ENCODE measurements at regions not wholly inside any gene's neighbourhood (a gene's known extent, or its start where the extent isn't known, plus 50 kb on each side); places are given as distances from the start of the nearest gene placed in this dataset.

GRCh38 chr5:160926428-160926827 is 74.4 kb upstream of the ATP10B start:
- DNase-seq, result no peak
- Histone ChIP-seq H3K36me3 (ENCODE audit: low read depth) (no peaks in the 10 kb centered on the region), H3K4me2 (ENCODE audit: unreplicated experiment) (no peak overlapping the region), H3K9ac (no peak overlapping the region), H3K9me3 (ENCODE audit: low read depth) (no peaks in the 10 kb centered on the region), H3K4me3 (no peak overlapping the region), H3K79me2 (ENCODE audit: insufficient read depth) (no peaks in the 10 kb centered on the region), H3F3A (ENCODE audit: insufficient read depth) (no peaks in the 10 kb centered on the region), H3K27ac (no peak overlapping the region), H3K4me1 (ENCODE audit: insufficient read depth) (no peaks in the 10 kb centered on the region), H4K20me1 (ENCODE audit: insufficient read depth) (no peaks in the 10 kb centered on the region), H2AFZ (no peak overlapping the region), H3K9me2 (ENCODE audit: insufficient read depth) (no peaks in the 10 kb centered on the region), H3K27me3 (replicated peaks; ENCODE audit: insufficient read depth) (no peaks in the 10 kb centered on the region)
- TF ChIP-seq EZH2phosphoT487 (IDR thresholded peaks at IDR 0.05; ENCODE audit: insufficient read depth, low read depth) (no peak), EZH2 (IDR thresholded peaks at IDR 0.05; ENCODE audit: insufficient read depth, poor library complexity, severe bottlenecking) (no peak)
- in situ Hi-C loops (cut with MboI), result no loop called here
- WGBS, 2 experiments (ENCODE audit: low coverage in 1 of 2, low lambda C conversion rate in 2 of 2, missing lambda C conversion rate in 2 of 2), result 4 to 7% methylated on average over 6 of the region's 6 CpGs

- 30 to 35% methylated on average over 6 of the region's 6 CpGs for WGBS, 2 experiments (ENCODE audit: low coverage in 1 of 2, low lambda C conversion rate in 2 of 2, missing lambda C conversion rate in 2 of 2)
- no peak for DNase-seq
- no peaks in the 10 kb centered on the region for H3K27me3 ChIP-seq (replicated peaks; ENCODE audit: insufficient read depth)
- no peak overlapping the region for H3K4me3 ChIP-seq
- no peak overlapping the region for H3K9ac ChIP-seq
- H3K79me2 ChIP-seq (ENCODE audit: insufficient read depth), result no peaks in the 10 kb centered on the region
- in situ Hi-C loops (cut with MboI), result no loop called here
- no peak overlapping the region for H3K27ac ChIP-seq
- no peaks in the 10 kb centered on the region for H4K20me1 ChIP-seq (ENCODE audit: insufficient read depth)
- no peaks in the 10 kb centered on the region for H3K9me3 ChIP-seq (ENCODE audit: low read depth)
- no peak for TF ChIP-seq EZH2phosphoT487 (IDR thresholded peaks at IDR 0.05; ENCODE audit: insufficient read depth, low read depth)
- no peak for TF ChIP-seq EZH2 (IDR thresholded peaks at IDR 0.05; ENCODE audit: insufficient read depth, poor library complexity, severe bottlenecking)
- no peak overlapping the region for H2AFZ ChIP-seq
- H3K4me2 ChIP-seq (ENCODE audit: unreplicated experiment), result no peak overlapping the region
- no peaks in the 10 kb centered on the region for H3K36me3 ChIP-seq (ENCODE audit: low read depth)
- no peaks in the 10 kb centered on the region for H3K9me2 ChIP-seq (ENCODE audit: insufficient read depth)
- no peaks in the 10 kb centered on the region for H3F3A ChIP-seq (ENCODE audit: insufficient read depth)
- H3K4me1 ChIP-seq (ENCODE audit: insufficient read depth), result no peaks in the 10 kb centered on the region
These were observed 73.3 kb upstream of the ATP10B start for GRCh38 chr5:160925281-160925680.

DNA sequence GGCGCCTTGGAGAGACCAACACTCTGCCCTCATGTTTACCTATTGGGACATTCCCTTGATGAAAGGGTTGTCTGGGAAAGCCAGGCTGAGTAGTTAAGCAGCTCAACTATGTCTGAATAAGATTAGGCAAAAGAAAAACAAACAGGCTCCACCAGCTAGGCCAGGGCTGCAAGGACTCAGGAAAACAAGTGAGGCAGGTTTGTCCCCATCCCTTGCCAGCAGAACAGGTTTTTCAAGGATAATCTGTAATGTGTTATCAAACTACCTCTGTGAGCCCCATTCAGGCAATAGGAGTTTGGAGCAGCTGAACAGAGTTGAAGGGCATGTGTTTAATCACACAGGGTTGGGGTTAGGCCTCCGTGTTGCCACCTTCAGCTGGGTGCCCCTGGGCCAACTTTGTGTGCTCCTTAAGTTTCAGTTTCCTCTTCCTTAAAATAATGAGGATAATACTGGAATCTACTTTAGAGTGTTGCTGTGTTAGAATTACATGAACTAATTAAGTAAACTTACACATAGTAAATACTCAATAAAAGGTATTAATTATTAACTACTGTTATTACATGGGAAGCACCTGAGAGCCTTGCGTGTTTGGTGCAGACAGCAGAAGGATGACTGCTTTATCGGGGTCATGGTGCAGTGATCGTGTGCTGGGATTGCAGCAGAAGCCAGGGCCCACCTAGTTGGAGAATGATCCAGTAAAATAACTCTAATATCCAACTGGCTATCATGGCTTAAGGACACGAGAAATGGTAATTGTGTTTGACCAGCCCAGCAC is 72.1 kb upstream of the ATP10B start:
- in situ Hi-C loops (cut with MboI), result no loop called here
- Histone ChIP-seq H3K27ac (no peak overlapping the region), H3K4me1 (ENCODE audit: insufficient read depth) (no peaks in the 10 kb centered on the region), H3K36me3 (ENCODE audit: low read depth) (no peaks in the 10 kb centered on the region), H3K27me3 (replicated peaks; ENCODE audit: insufficient read depth) (no peaks in the 10 kb centered on the region), H4K20me1 (ENCODE audit: insufficient read depth) (no peaks in the 10 kb centered on the region), H3F3A (ENCODE audit: insufficient read depth) (no peaks in the 10 kb centered on the region), H3K9ac (no peak overlapping the region), H3K4me3 (no peak overlapping the region), H3K9me3 (ENCODE audit: low read depth) (no peaks in the 10 kb centered on the region), H3K79me2 (ENCODE audit: insufficient read depth) (no peaks in the 10 kb centered on the region), H3K4me2 (ENCODE audit: unreplicated experiment) (no peak overlapping the region), H3K9me2 (ENCODE audit: insufficient read depth) (no peaks in the 10 kb centered on the region), H2AFZ (no peak overlapping the region)
- WGBS, 2 experiments (ENCODE audit: low coverage in 1 of 2, low lambda C conversion rate in 2 of 2, missing lambda C conversion rate in 2 of 2), result 33 to 38% methylated on average over 6 of the region's 6 CpGs
- TF ChIP-seq EZH2 (IDR thresholded peaks at IDR 0.05; ENCODE audit: insufficient read depth, poor library complexity, severe bottlenecking) (no peak), EZH2phosphoT487 (IDR thresholded peaks at IDR 0.05; ENCODE audit: insufficient read depth, low read depth) (no peak)
- no peak for DNase-seq

DNA sequence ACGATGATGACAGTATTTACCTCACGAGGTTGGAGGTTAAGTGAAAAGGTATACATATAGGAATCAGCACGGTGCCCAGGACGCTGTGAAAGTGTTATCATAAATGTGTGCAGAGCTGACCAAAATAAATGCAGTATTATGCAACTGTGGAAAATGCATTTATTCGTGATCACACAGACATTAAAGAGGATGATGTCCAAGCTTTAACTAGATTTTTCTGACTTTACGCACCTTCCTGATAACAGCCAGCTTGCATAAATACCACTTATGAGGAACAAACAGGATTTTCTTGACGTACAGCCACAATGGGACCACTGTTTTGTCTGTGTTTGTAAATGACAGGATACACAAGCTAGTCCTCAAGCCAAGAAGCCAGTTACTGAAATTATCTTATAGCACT is 71.4 kb upstream of the ATP10B start:
- H4K20me1 ChIP-seq (ENCODE audit: insufficient read depth), result no peaks in the 10 kb centered on the region
- in situ Hi-C loops (cut with MboI), result no loop called here
- H3K9ac ChIP-seq, result no peak overlapping the region
- TF ChIP-seq EZH2phosphoT487 (IDR thresholded peaks at IDR 0.05; ENCODE audit: insufficient read depth, low read depth) (no peak), EZH2 (IDR thresholded peaks at IDR 0.05; ENCODE audit: insufficient read depth, poor library complexity, severe bottlenecking) (no peak)
- no peaks in the 10 kb centered on the region for H3K27me3 ChIP-seq (replicated peaks; ENCODE audit: insufficient read depth)
- no peak for DNase-seq
- no peaks in the 10 kb centered on the region for H3K9me3 ChIP-seq (ENCODE audit: low read depth)
- no peaks in the 10 kb centered on the region for H3K9me2 ChIP-seq (ENCODE audit: insufficient read depth)
- H3K36me3 ChIP-seq (ENCODE audit: low read depth), result no peaks in the 10 kb centered on the region
- H3K4me1 ChIP-seq (ENCODE audit: insufficient read depth), result no peaks in the 10 kb centered on the region
- no peaks in the 10 kb centered on the region for H3K79me2 ChIP-seq (ENCODE audit: insufficient read depth)
- H2AFZ ChIP-seq, result no peak overlapping the region
- H3K27ac ChIP-seq, result no peak overlapping the region
- H3K4me3 ChIP-seq, result no peak overlapping the region
- H3K4me2 ChIP-seq (ENCODE audit: unreplicated experiment), result no peak overlapping the region
- no peaks in the 10 kb centered on the region for H3F3A ChIP-seq (ENCODE audit: insufficient read depth)
- 19 to 29% methylated on average over 7 of the region's 7 CpGs for WGBS, 2 experiments (ENCODE audit: low coverage in 1 of 2, low lambda C conversion rate in 2 of 2, missing lambda C conversion rate in 2 of 2)

All from GM23248 (cell line).